ENCODE measurements at regions not wholly inside any gene's neighbourhood (a gene's known extent, or its start where the extent isn't known, plus 50 kb on each side); places are given as distances from the start of the nearest gene placed in this dataset.
"Not testable (repeated sequence)": the region's sequence is repeated elsewhere in the genome, so short reads cannot be mapped to it uniquely, and the experiment has no call there.

DNA sequence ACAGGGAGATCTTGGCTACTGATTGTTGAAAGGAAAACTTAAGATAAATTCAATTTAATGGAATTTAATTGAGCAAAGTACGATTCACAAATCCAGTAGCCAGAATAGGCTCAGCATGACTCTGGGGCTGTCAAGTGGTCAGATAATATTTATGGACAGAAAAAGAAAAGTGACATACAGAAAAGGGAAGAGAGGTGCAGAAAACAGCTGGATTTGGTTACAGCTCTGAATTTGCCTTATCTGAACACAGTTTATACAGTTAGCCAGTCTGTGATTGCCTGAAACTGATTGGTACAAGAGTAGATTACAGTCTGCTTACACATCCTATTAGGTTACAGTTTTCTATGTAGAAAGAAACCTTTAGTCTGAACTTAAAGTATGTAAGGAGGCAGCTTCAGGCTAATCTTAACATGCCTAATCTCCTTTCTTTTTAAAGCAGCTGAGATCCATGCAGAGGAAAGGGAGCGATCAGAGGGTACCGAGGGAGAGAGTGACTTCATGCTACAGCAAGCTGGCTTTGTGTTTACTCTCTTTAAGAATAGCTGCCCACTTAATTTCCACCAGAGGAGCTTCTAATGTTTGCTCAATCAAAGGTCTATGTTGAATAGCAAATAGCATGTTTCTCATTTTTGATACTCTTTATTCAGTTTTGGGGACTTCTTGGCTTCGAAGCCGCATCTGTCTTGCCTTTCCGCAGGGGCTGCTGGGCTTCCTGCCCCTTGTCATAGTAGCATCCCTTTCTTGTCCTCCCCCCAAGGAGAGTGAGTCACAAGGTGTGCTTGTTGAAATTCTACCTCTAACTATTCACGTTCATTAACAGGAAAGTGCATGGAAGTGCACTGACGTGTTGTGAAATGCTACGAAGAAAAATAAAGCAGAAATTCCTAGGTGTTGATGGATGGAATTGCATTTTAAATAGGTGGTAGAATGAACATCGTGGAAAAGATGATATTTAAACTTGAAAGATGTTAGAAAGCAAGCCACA lies 761.2 kb downstream of the TAF11L14 start:
- no peaks in the 10 kb centered on the region for H3K27me3 ChIP-seq (ENCODE audit: insufficient read depth, insufficient read length)
- H3K9ac ChIP-seq (ENCODE audit: insufficient read length, low read depth) = no peak overlapping the region
- no peak for DNase-seq (ENCODE audit: low read depth, low spot score)
- no peaks in the 10 kb centered on the region for H3K36me3 ChIP-seq (ENCODE audit: insufficient read depth, insufficient read length, low read length)
- no peak overlapping the region for H3K4me3 ChIP-seq (ENCODE audit: insufficient read length, low read depth)
- H3K4me1 ChIP-seq (ENCODE audit: insufficient read depth, insufficient read length) = peaks cover 3% of the 10 kb centered on the region
- TF ChIP-seq YY1 (IDR thresholded peaks at IDR 0.05; ENCODE audit: insufficient read depth, insufficient read length) = no peak
- TF ChIP-seq SUZ12 (IDR thresholded peaks at IDR 0.05; ENCODE audit: extremely low read depth, insufficient read depth, insufficient read length) = no peak
- TF ChIP-seq ZNF274 (IDR thresholded peaks at IDR 0.05; ENCODE audit: low read depth, low read length) = no peak
- H3K9me3 ChIP-seq (ENCODE audit: insufficient read depth, low read length) = no peaks in the 10 kb centered on the region

DNA sequence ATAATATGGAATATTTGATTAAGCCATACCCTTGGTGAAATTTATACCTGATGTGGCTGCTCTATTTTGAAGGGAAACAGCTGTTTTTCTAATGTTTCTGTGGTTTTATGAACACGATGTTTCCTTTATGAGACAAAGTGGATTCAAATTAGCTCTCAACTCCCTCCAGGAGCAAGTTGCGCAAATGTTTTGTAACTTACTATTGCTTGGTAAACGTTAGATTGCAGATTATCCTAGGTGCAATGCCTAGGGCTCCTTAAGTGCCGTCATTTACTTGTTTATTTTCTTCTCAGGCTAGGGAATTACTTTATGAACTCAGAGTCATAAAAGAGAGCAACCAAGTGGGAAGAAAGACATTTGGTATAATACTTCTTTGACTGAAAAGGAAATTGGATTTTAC lies 763.1 kb downstream of the TAF11L14 start:
- no peaks in the 10 kb centered on the region for H3K27me3 ChIP-seq (ENCODE audit: insufficient read depth, insufficient read length)
- H3K4me3 ChIP-seq (ENCODE audit: insufficient read length, low read depth) = no peak overlapping the region
- DNase-seq (ENCODE audit: low read depth, low spot score) = no peak
- peaks cover 3% of the 10 kb centered on the region for H3K4me1 ChIP-seq (ENCODE audit: insufficient read depth, insufficient read length)
- TF ChIP-seq ZNF274 (IDR thresholded peaks at IDR 0.05; ENCODE audit: low read depth, low read length) = no peak
- TF ChIP-seq SUZ12 (IDR thresholded peaks at IDR 0.05; ENCODE audit: extremely low read depth, insufficient read depth, insufficient read length) = no peak
- no peak for TF ChIP-seq YY1 (IDR thresholded peaks at IDR 0.05; ENCODE audit: insufficient read depth, insufficient read length)
- no peaks in the 10 kb centered on the region for H3K36me3 ChIP-seq (ENCODE audit: insufficient read depth, insufficient read length, low read length)
- H3K9me3 ChIP-seq (ENCODE audit: insufficient read depth, low read length) = no peaks in the 10 kb centered on the region
- H3K9ac ChIP-seq (ENCODE audit: insufficient read length, low read depth) = no peak overlapping the region

DNA sequence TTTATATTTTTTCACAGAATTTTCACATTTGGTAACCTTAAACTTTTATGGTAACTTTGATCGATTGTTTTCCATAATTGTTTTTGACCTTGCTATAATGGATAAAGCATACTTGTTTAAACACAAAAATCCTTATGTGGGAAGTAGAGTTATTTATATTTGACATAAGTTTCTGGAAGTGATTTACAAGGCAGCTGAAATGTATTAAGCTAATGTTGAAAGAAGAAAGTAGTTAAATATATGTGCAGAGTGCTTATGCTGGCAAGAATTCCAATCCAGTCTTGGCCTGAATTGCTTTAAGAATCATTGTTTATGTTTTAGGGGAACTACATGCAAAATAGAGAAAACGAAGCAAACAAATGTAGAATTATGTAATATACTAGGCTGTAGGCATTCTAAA lies 763.6 kb downstream of the TAF11L14 start:
- H3K36me3 ChIP-seq (ENCODE audit: insufficient read depth, insufficient read length, low read length) = no peaks in the 10 kb centered on the region
- no peaks in the 10 kb centered on the region for H3K9me3 ChIP-seq (ENCODE audit: insufficient read depth, low read length)
- peaks cover 3% of the 10 kb centered on the region for H3K4me1 ChIP-seq (ENCODE audit: insufficient read depth, insufficient read length)
- DNase-seq (ENCODE audit: low read depth, low spot score) = no peak
- H3K9ac ChIP-seq (ENCODE audit: insufficient read length, low read depth) = no peak overlapping the region
- no peak for TF ChIP-seq SUZ12 (IDR thresholded peaks at IDR 0.05; ENCODE audit: extremely low read depth, insufficient read depth, insufficient read length)
- TF ChIP-seq YY1 (IDR thresholded peaks at IDR 0.05; ENCODE audit: insufficient read depth, insufficient read length) = no peak
- TF ChIP-seq ZNF274 (IDR thresholded peaks at IDR 0.05; ENCODE audit: low read depth, low read length) = no peak
- no peak overlapping the region for H3K4me3 ChIP-seq (ENCODE audit: insufficient read length, low read depth)
- no peaks in the 10 kb centered on the region for H3K27me3 ChIP-seq (ENCODE audit: insufficient read depth, insufficient read length)

DNA sequence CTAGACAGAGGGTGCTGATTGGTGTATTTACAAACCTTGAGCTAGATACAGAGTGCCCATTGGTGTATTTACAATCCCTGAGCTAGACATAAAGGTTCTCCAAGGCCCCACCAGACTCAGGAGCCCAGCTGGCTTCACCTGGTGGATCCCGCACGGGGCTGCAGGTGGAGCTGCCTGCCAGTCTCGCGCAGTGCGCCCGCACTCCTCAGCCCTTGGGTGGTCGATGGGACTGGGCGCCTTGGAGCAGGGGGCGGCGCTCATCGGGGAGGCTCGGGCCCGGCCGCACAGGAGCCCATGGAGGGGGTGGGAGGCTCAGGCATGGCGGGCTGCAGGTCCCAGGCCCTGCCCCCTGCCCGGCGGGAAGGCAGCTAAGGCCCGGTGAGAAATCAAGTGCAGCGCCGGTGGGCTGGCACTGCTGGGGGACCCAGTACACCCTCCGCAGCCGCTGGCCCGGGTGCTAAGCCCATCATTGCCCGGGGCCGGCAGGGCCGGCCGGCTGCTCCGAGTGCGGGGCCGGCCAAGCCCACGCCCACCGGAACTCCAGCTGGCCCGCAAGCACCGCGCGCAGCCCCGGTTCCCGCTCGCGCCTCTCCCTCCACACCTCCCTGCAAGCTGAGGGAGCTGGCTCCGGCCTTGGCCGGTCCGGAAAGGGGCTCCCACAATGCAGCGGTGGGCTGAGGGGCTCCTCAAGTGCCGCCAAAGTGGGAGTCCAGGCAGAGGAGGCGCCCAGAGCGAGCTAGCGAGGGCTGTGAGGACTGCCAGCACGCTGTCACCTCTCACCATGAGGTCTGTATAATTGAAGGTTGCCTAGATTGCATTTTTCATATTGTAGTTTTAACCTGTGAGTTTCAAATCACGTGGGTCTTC lies 765.4 kb downstream of the TAF11L14 start:
- H3K9ac ChIP-seq (ENCODE audit: insufficient read length, low read depth); H3K27me3 ChIP-seq (ENCODE audit: insufficient read depth, insufficient read length); H3K4me3 ChIP-seq (ENCODE audit: insufficient read length, low read depth); DNase-seq (ENCODE audit: low read depth, low spot score); H3K9me3 ChIP-seq (ENCODE audit: insufficient read depth, low read length); H3K36me3 ChIP-seq (ENCODE audit: insufficient read depth, insufficient read length, low read length); H3K4me1 ChIP-seq (ENCODE audit: insufficient read depth, insufficient read length): not testable (repeated sequence)

DNA sequence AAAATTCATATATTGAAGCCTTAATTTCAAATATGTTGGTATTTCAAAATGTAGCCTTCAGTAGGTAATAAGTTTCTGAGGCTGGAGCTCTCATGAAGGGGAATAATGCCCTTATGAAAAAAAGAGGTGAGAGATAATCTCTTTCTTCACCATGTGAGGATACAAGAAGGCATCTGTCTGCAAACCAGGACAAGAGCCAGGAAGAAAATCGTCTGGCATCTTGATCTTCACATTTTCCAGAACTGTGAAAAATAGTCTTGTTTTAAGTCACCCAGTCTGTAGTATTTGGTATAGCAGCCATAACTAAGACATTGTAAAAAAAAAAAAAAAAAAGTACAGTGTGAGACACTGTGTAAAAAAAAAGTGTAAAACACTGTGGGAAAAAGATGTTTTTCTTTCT lies 768.9 kb downstream of the TAF11L14 start:
- Histone ChIP-seq H3K9me3 (ENCODE audit: insufficient read depth, low read length) (no peaks in the 10 kb centered on the region), H3K36me3 (ENCODE audit: insufficient read depth, insufficient read length, low read length) (no peaks in the 10 kb centered on the region), H3K27me3 (ENCODE audit: insufficient read depth, insufficient read length) (no peaks in the 10 kb centered on the region), H3K9ac (ENCODE audit: insufficient read length, low read depth) (no peak overlapping the region), H3K4me3 (ENCODE audit: insufficient read length, low read depth) (no peak overlapping the region), H3K4me1 (ENCODE audit: insufficient read depth, insufficient read length) (no peaks in the 10 kb centered on the region)
- TF ChIP-seq YY1 (IDR thresholded peaks at IDR 0.05; ENCODE audit: insufficient read depth, insufficient read length) (no peak), ZNF274 (IDR thresholded peaks at IDR 0.05; ENCODE audit: low read depth, low read length) (no peak), SUZ12 (IDR thresholded peaks at IDR 0.05; ENCODE audit: extremely low read depth, insufficient read depth, insufficient read length) (no peak)
- no peak for DNase-seq (ENCODE audit: low read depth, low spot score)

DNA sequence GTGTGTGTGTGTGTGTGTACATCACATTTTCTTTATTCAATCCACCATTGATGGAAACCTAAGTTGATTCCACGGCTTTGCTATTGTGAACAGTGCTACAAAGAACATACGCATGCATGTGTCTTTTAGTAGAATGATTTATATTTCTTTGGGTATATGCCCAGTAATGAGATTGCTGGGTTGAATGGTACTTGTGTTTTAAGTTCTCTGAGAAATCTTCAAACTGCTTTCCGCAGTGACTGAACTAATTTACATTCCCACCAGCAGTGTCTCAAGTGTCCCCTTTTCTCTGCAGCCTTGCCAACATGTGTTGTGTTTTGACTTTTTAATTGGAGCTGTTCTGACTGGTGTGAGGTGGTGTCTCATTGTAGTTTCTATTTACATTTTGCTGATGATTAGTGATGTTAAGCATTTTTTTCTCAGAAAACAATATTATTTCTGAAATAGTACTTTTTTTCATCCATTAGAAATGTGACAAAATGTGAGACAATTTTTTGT lies 769.7 kb downstream of the TAF11L14 start:
- Histone ChIP-seq H3K9me3 (ENCODE audit: insufficient read depth, low read length) (no peaks in the 10 kb centered on the region), H3K9ac (ENCODE audit: insufficient read length, low read depth) (no peak overlapping the region), H3K36me3 (ENCODE audit: insufficient read depth, insufficient read length, low read length) (no peaks in the 10 kb centered on the region), H3K4me1 (ENCODE audit: insufficient read depth, insufficient read length) (no peaks in the 10 kb centered on the region), H3K4me3 (ENCODE audit: insufficient read length, low read depth) (no peak overlapping the region), H3K27me3 (ENCODE audit: insufficient read depth, insufficient read length) (no peaks in the 10 kb centered on the region)
- no peak for DNase-seq (ENCODE audit: low read depth, low spot score)
- TF ChIP-seq YY1 (IDR thresholded peaks at IDR 0.05; ENCODE audit: insufficient read depth, insufficient read length) = no peak
- TF ChIP-seq ZNF274 (IDR thresholded peaks at IDR 0.05; ENCODE audit: low read depth, low read length) = no peak
- TF ChIP-seq SUZ12 (IDR thresholded peaks at IDR 0.05; ENCODE audit: extremely low read depth, insufficient read depth, insufficient read length) = no peak

DNA sequence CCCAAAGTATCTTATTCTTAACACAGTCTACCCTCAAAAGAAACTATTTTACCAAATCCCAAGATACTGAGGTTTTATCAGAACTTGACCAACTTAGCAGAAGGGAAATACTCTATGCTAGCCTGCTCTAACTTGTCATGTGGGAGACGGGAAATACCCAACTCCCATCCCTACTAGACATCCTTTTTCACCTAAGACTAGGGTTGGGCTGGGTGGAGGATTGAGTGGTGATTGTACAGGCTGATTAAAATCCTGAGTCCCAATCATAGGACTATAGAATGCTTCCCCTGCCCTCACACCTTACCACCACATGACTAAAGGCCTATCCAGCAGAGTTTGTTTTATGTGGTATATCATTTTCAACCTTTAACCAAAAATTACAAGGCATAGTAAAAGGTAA lies 786.5 kb downstream of the TAF11L14 start:
- DNase-seq (ENCODE audit: low read depth, low spot score) = no peak
- no peak overlapping the region for H3K4me3 ChIP-seq (ENCODE audit: insufficient read length, low read depth)
- TF ChIP-seq ZNF274 (IDR thresholded peaks at IDR 0.05; ENCODE audit: low read depth, low read length) (no peak), SUZ12 (IDR thresholded peaks at IDR 0.05; ENCODE audit: extremely low read depth, insufficient read depth, insufficient read length) (no peak), YY1 (IDR thresholded peaks at IDR 0.05; ENCODE audit: insufficient read depth, insufficient read length) (no peak)
- H3K27me3 ChIP-seq (ENCODE audit: insufficient read depth, insufficient read length) = no peaks in the 10 kb centered on the region
- H3K9ac ChIP-seq (ENCODE audit: insufficient read length, low read depth) = no peak overlapping the region
- no peaks in the 10 kb centered on the region for H3K36me3 ChIP-seq (ENCODE audit: insufficient read depth, insufficient read length, low read length)
- H3K9me3 ChIP-seq (ENCODE audit: insufficient read depth, low read length) = no peaks in the 10 kb centered on the region
- H3K4me1 ChIP-seq (ENCODE audit: insufficient read depth, insufficient read length) = no peaks in the 10 kb centered on the region

Data from NT2/D1 (cell line).